ENCODE measurements at regions not wholly inside any gene's neighbourhood (a gene's known extent, or its start where the extent isn't known, plus 50 kb on each side); places are given as distances from the start of the nearest gene placed in this dataset.
"Not testable (repeated sequence)": the region's sequence is repeated elsewhere in the genome, so short reads cannot be mapped to it uniquely, and the experiment has no call there.

DNA sequence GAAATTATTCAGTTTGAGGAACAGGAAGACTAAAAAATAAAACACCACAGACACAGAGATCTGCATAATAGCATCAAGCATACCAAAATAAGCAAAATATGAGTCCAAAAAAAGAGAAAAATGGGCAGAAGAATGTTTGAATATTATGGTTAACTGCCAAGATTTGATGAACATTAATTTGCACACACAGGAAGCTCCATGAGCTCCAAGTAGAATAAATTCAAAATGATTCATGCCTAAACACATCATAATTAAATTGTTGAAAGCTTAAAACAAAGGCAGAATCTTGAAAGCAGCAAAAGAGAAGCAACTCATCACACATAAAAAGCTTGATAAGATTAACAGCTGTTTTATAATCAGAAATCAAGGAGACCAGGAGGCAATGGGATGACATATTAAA, 156.6 kb upstream of the ARSJ start:
- H3K4me3 ChIP-seq (ENCODE audit: low read depth, low read length), result no peak overlapping the region
- TF ChIP-seq, protein P1, sequence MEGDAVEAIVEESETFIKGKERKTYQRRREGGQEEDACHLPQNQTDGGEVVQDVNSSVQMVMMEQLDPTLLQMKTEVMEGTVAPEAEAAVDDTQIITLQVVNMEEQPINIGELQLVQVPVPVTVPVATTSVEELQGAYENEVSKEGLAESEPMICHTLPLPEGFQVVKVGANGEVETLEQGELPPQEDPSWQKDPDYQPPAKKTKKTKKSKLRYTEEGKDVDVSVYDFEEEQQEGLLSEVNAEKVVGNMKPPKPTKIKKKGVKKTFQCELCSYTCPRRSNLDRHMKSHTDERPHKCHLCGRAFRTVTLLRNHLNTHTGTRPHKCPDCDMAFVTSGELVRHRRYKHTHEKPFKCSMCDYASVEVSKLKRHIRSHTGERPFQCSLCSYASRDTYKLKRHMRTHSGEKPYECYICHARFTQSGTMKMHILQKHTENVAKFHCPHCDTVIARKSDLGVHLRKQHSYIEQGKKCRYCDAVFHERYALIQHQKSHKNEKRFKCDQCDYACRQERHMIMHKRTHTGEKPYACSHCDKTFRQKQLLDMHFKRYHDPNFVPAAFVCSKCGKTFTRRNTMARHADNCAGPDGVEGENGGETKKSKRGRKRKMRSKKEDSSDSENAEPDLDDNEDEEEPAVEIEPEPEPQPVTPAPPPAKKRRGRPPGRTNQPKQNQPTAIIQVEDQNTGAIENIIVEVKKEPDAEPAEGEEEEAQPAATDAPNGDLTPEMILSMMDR (conservative IDR thresholded peaks at IDR 0.05; ENCODE audit: low read depth, low read length), result no peak
- no peak for DNase-seq (ENCODE audit: low read depth)

DNA sequence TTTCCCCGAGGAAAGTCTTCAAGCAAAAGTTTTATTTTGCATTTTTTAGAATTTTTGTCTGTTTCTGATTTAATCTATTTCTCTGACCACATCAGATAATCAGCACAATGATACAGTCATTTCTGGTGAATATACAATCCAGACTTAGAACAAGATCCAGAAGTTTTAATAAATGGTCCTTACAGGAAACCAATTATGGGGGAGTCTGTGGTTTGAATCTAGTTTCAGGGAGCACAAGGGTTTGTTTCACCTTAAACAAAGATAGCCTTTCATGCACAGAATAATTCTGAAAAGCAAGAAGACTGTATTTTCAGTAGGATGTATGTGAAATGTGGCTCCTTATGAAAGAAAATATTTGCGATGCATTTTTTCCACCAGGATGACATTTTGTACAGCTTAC, 158.5 kb upstream of the ARSJ start:
- no peak for DNase-seq (ENCODE audit: low read depth)
- TF ChIP-seq, protein P1 (conservative IDR thresholded peaks at IDR 0.05; ENCODE audit: low read depth, low read length), result no peak
- H3K4me3 ChIP-seq (ENCODE audit: low read depth, low read length), result no peak overlapping the region

GRCh38 chr4:114146947-114147618, 167.6 kb upstream of the ARSJ start:
- DNase-seq (ENCODE audit: low read depth), result no peak
- TF ChIP-seq, protein P1 (conservative IDR thresholded peaks at IDR 0.05; ENCODE audit: low read depth, low read length), result no peak
- H3K4me3 ChIP-seq (ENCODE audit: low read depth, low read length), result no peak overlapping the region

DNA sequence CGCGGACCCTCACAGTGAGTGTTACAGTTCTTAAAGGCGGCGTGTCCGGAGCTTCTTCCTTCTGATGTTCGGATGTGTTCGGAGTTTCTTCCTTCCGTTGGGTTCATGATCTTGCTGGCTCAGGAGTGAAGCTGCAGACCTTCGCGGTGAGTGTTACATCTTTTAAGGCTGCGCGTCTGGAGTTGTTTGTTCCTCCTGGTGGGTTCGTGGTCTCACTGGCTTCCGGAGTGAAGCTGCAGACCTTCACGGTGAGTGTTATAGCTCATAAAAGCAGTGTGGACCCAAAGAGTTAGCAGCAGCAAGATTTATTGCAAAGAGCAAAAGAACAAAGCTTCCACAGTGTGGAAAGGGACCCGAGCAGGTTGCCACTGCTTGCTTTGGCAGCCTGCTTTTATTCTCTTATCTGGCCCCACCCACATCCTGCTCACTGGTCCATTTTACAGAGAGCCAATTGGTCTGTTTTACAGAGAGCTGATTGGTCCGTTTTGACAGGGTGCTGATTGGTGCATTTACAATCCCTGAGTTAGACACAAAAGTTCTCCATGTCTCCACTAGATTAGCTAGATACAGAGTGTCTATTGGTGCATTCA, 168.3 kb upstream of the ARSJ start:
- not testable (repeated sequence) for DNase-seq (ENCODE audit: low read depth); H3K4me3 ChIP-seq (ENCODE audit: low read depth, low read length)

- DNase-seq (ENCODE audit: low read depth); H3K4me3 ChIP-seq (ENCODE audit: low read depth, low read length): not testable (repeated sequence)
Observed at GRCh38 chr4:114148372-114149070, 169.1 kb upstream of the ARSJ start.

- DNase-seq (ENCODE audit: low read depth), result no peak
- TF ChIP-seq, protein P1 (conservative IDR thresholded peaks at IDR 0.05; ENCODE audit: low read depth, low read length), result no peak
- no peak overlapping the region for H3K4me3 ChIP-seq (ENCODE audit: low read depth, low read length)
Observed at GRCh38 chr4:114156371-114156770, 176.9 kb upstream of the ARSJ start.

GRCh38 chr4:114161809-114162208, 182.4 kb upstream of the ARSJ start:
- no peak overlapping the region for H3K4me3 ChIP-seq (ENCODE audit: low read depth, low read length)
- TF ChIP-seq, protein P1 (conservative IDR thresholded peaks at IDR 0.05; ENCODE audit: low read depth, low read length), result no peak
- DNase-seq (ENCODE audit: low read depth), result no peak

DNA sequence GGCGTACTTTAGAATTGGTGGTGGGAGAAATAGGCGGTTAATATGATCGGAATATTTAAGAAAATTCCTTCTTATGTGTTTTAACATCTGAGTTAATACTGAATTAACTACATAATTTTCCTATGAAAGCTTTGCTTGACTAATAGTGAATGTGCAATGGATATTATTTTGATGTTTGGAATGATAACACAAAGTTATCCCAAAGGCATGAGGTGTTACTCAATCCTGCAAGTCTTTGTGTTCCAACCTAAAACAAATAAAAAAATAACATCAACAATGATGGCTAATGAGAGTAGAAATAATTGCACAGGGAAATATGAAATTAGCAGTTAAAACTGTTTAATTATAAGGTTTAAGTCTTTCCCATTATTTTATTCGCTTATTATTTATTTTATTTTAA, 183.6 kb upstream of the ARSJ start:
- no peak for DNase-seq (ENCODE audit: low read depth)
- no peak overlapping the region for H3K4me3 ChIP-seq (ENCODE audit: low read depth, low read length)
- TF ChIP-seq, protein P1 (conservative IDR thresholded peaks at IDR 0.05; ENCODE audit: low read depth, low read length), result no peak
